NOMO-1 treated with dmso at 0.1 percent for 144 hours (cell line): ENCODE measurements at regions not wholly inside any gene's neighbourhood (a gene's known extent, or its start where the extent isn't known, plus 50 kb on each side); places are given as distances from the start of the nearest gene placed in this dataset.
"Not testable (repeated sequence)": the region's sequence is repeated elsewhere in the genome, so short reads cannot be mapped to it uniquely, and the experiment has no call there.

Source experiments
- DNase-seq: peaks from one replicate; lab custom pipeline; 2025; ENCODE audit not compliant: unreplicated experiment; lab: John Stamatoyannopoulos, UW

GRCh38 chr12:116427200-116427930 lies 131.8 kb upstream of the MAP1LC3B2 start:
- DNase-seq, result no peak

GRCh38 chr12:116429826-116430360 lies 129.3 kb upstream of the MAP1LC3B2 start:
- DNase-seq, result no peak

GRCh38 chr12:116430911-116431565 lies 128.1 kb upstream of the MAP1LC3B2 start:
- no peak for DNase-seq

GRCh38 chr12:116431677-116432300 lies 127.4 kb upstream of the MAP1LC3B2 start:
- DNase-seq, result no peak

GRCh38 chr12:116432314-116432750 lies 126.8 kb upstream of the MAP1LC3B2 start:
- DNase-seq, result no peak

GRCh38 chr12:116433249-116433648 lies 125.9 kb upstream of the MAP1LC3B2 start:
- no peak for DNase-seq

- no peak for DNase-seq
Observed at GRCh38 chr12:116434155-116435011, 124.8 kb upstream of the MAP1LC3B2 start.

GRCh38 chr12:116435984-116436383 lies 123.2 kb upstream of the MAP1LC3B2 start:
- DNase-seq, result no peak

- DNase-seq, result no peak
Observed at GRCh38 chr12:116436561-116437249, 122.5 kb upstream of the MAP1LC3B2 start.

- no peak for DNase-seq
Observed at GRCh38 chr12:116441292-116441691, 117.9 kb upstream of the MAP1LC3B2 start.

GRCh38 chr12:116442304-116442703 lies 116.9 kb upstream of the MAP1LC3B2 start:
- no peak for DNase-seq

GRCh38 chr12:116442946-116443345 lies 116.2 kb upstream of the MAP1LC3B2 start:
- no peak for DNase-seq

- DNase-seq, result no peak
Observed at GRCh38 chr12:116443821-116444589, 115.2 kb upstream of the MAP1LC3B2 start.

GRCh38 chr12:116444590-116444943 lies 114.6 kb upstream of the MAP1LC3B2 start:
- no peak for DNase-seq

GRCh38 chr12:116448165-116448739 lies 110.9 kb upstream of the MAP1LC3B2 start:
- no peak for DNase-seq

- no peak for DNase-seq
Observed at GRCh38 chr12:116450406-116450910, 108.7 kb upstream of the MAP1LC3B2 start.

- DNase-seq, result not testable (repeated sequence)
Observed at GRCh38 chr12:116452975-116453374, 106.2 kb upstream of the MAP1LC3B2 start.

- no peak for DNase-seq
Observed at GRCh38 chr12:116453631-116454030, 105.5 kb upstream of the MAP1LC3B2 start.

- no peak for DNase-seq
Observed at GRCh38 chr12:116454076-116454475, 105.1 kb upstream of the MAP1LC3B2 start.
